ENCODE measurements at regions not wholly inside any gene's neighbourhood (a gene's known extent, or its start where the extent isn't known, plus 50 kb on each side); places are given as distances from the start of the nearest gene placed in this dataset.
"Not testable (repeated sequence)": the region's sequence is repeated elsewhere in the genome, so short reads cannot be mapped to it uniquely, and the experiment has no call there.

GRCh38 chr17:43345515-43345914 lies 53.3 kb upstream of the ARL4D start:
- not testable (repeated sequence) for H2BK5ac ChIP-seq (ENCODE audit: low read depth, low read length, poor library complexity); H2AK5ac ChIP-seq (ENCODE audit: low read length); H3K36me3 ChIP-seq (ENCODE audit: control insufficient read depth in 1 of 2, insufficient read depth in 2 of 2, low read length in 2 of 2); DNase-seq; H2AFZ ChIP-seq (ENCODE audit: insufficient read depth, low read length, poor library complexity); H3K23ac ChIP-seq (ENCODE audit: low read length); H3K9ac ChIP-seq (ENCODE audit: low read length); H3K27ac ChIP-seq (ENCODE audit: low read depth, low read length); H3K27me3 ChIP-seq (ENCODE audit: insufficient read depth, low read length); H3K79me2 ChIP-seq (ENCODE audit: control insufficient read depth, insufficient read depth, low read length, poor library complexity); H3K79me1 ChIP-seq (ENCODE audit: low read length); H3K4ac ChIP-seq (ENCODE audit: low read depth, low read length); H3K4me3 ChIP-seq (ENCODE audit: low read depth, low read length); H4K12ac ChIP-seq (ENCODE audit: low read depth, low read length); H4K91ac ChIP-seq (ENCODE audit: low read depth, low read length); H3K4me2 ChIP-seq (ENCODE audit: low read length); H3K14ac ChIP-seq (ENCODE audit: low read length); H2BK120ac ChIP-seq (ENCODE audit: insufficient read depth, low read length, poor library complexity); H4K8ac ChIP-seq (ENCODE audit: low read depth, low read length)
- whole genome bisulfite sequencing (ENCODE audit: extremely low coverage, insufficient coverage, insufficient read length): no CpG with 5 or more reads among the region's 3 CpGs
- Histone ChIP-seq H3K18ac (ENCODE audit: low read length) (peak overlapping the region; percentile 18), H3K9me3 (ENCODE audit: insufficient read depth, low read depth, low read length) (peaks cover 19% of the 10 kb centered on the region), H3K4me1 (ENCODE audit: control insufficient read depth in 1 of 2, insufficient read depth in 2 of 2, low read length in 2 of 2) (peaks cover 8 to 11% of the 10 kb centered on the region in 2 experiments), H2BK12ac (ENCODE audit: low read length) (peak overlapping the region; percentile 50)

- Histone ChIP-seq H3K18ac (ENCODE audit: low read length) (no peak overlapping the region), H3K4me3 (ENCODE audit: low read depth, low read length) (no peak overlapping the region), H3K4me2 (ENCODE audit: low read length) (no peak overlapping the region), H4K91ac (ENCODE audit: low read depth, low read length) (no peak overlapping the region), H2BK120ac (ENCODE audit: insufficient read depth, low read length, poor library complexity) (no peak overlapping the region), H3K4me1 (ENCODE audit: control insufficient read depth in 1 of 2, insufficient read depth in 2 of 2, low read length in 2 of 2) (peaks cover 8 to 11% of the 10 kb centered on the region in 2 experiments), H2AFZ (ENCODE audit: insufficient read depth, low read length, poor library complexity) (no peak overlapping the region), H2BK5ac (ENCODE audit: low read depth, low read length, poor library complexity) (no peak overlapping the region), H3K27ac (ENCODE audit: low read depth, low read length) (no peak overlapping the region), H4K8ac (ENCODE audit: low read depth, low read length) (no peak overlapping the region), H4K12ac (ENCODE audit: low read depth, low read length) (no peak overlapping the region), H3K4ac (ENCODE audit: low read depth, low read length) (no peak overlapping the region), H2AK5ac (ENCODE audit: low read length) (no peak overlapping the region), H3K79me2 (ENCODE audit: control insufficient read depth, insufficient read depth, low read length, poor library complexity) (no peaks in the 10 kb centered on the region), H3K14ac (ENCODE audit: low read length) (no peak overlapping the region), H3K9ac (ENCODE audit: low read length) (no peak overlapping the region), H2BK12ac (ENCODE audit: low read length) (no peak overlapping the region), H3K79me1 (ENCODE audit: low read length) (peaks cover 2% of the 10 kb centered on the region), H3K23ac (ENCODE audit: low read length) (no peak overlapping the region), H3K9me3 (ENCODE audit: insufficient read depth, low read depth, low read length) (peaks cover 16% of the 10 kb centered on the region), H3K36me3 (ENCODE audit: control insufficient read depth in 1 of 2, insufficient read depth in 2 of 2, low read length in 2 of 2) (peaks cover 2 to 10% of the 10 kb centered on the region in 2 experiments), H3K27me3 (ENCODE audit: insufficient read depth, low read length) (no peaks in the 10 kb centered on the region)
- DNase-seq: no peak
- WGBS (ENCODE audit: extremely low coverage, insufficient coverage, insufficient read length): no CpG with 5 or more reads among the region's 6 CpGs
Measured at GRCh38 chr17:43344685-43345084, 54.1 kb upstream of the ARL4D start.

GRCh38 chr17:43342589-43342890 lies 56.3 kb upstream of the ARL4D start:
- H4K8ac ChIP-seq (ENCODE audit: low read depth, low read length): no peak overlapping the region
- H3K18ac ChIP-seq (ENCODE audit: low read length): no peak overlapping the region
- H3K79me1 ChIP-seq (ENCODE audit: low read length): peaks cover under 1% of the 10 kb centered on the region
- no peak overlapping the region for H2BK12ac ChIP-seq (ENCODE audit: low read length)
- WGBS (ENCODE audit: extremely low coverage, insufficient coverage, insufficient read length): no CpG with 5 or more reads among the region's 5 CpGs
- peaks cover under 1% of the 10 kb centered on the region for H3K9me3 ChIP-seq (ENCODE audit: insufficient read depth, low read depth, low read length)
- H3K79me2 ChIP-seq (ENCODE audit: control insufficient read depth, insufficient read depth, low read length, poor library complexity): no peaks in the 10 kb centered on the region
- H2AFZ ChIP-seq (ENCODE audit: insufficient read depth, low read length, poor library complexity): no peak overlapping the region
- H3K9ac ChIP-seq (ENCODE audit: low read length): no peak overlapping the region
- no peak overlapping the region for H2BK5ac ChIP-seq (ENCODE audit: low read depth, low read length, poor library complexity)
- H3K14ac ChIP-seq (ENCODE audit: low read length): no peak overlapping the region
- H4K91ac ChIP-seq (ENCODE audit: low read depth, low read length): no peak overlapping the region
- no peak overlapping the region for H3K23ac ChIP-seq (ENCODE audit: low read length)
- H3K36me3 ChIP-seq (ENCODE audit: control insufficient read depth in 1 of 2, insufficient read depth in 2 of 2, low read length in 2 of 2): no peaks in the 10 kb centered on the region
- H3K4ac ChIP-seq (ENCODE audit: low read depth, low read length): no peak overlapping the region
- H2AK5ac ChIP-seq (ENCODE audit: low read length): no peak overlapping the region
- H3K4me2 ChIP-seq (ENCODE audit: low read length): no peak overlapping the region
- no peak overlapping the region for H3K4me3 ChIP-seq (ENCODE audit: low read depth, low read length)
- no peak overlapping the region for H2BK120ac ChIP-seq (ENCODE audit: insufficient read depth, low read length, poor library complexity)
- DNase-seq: no peak
- no peak overlapping the region for H4K12ac ChIP-seq (ENCODE audit: low read depth, low read length)
- peaks cover 5 to 8% of the 10 kb centered on the region in 2 experiments for H3K4me1 ChIP-seq (ENCODE audit: control insufficient read depth in 1 of 2, insufficient read depth in 2 of 2, low read length in 2 of 2)
- no peaks in the 10 kb centered on the region for H3K27me3 ChIP-seq (ENCODE audit: insufficient read depth, low read length)
- H3K27ac ChIP-seq (ENCODE audit: low read depth, low read length): no peak overlapping the region

- H3K9me3 ChIP-seq (ENCODE audit: insufficient read depth, low read depth, low read length): no peaks in the 10 kb centered on the region
- H3K4ac ChIP-seq (ENCODE audit: low read depth, low read length): no peak overlapping the region
- no peak overlapping the region for H3K18ac ChIP-seq (ENCODE audit: low read length)
- H2AFZ ChIP-seq (ENCODE audit: insufficient read depth, low read length, poor library complexity): no peak overlapping the region
- no peaks in the 10 kb centered on the region for H3K79me1 ChIP-seq (ENCODE audit: low read length)
- H3K4me1 ChIP-seq (ENCODE audit: control insufficient read depth in 1 of 2, insufficient read depth in 2 of 2, low read length in 2 of 2): peaks cover 0 to 7% of the 10 kb centered on the region in 2 experiments
- no peaks in the 10 kb centered on the region for H3K79me2 ChIP-seq (ENCODE audit: control insufficient read depth, insufficient read depth, low read length, poor library complexity)
- H2AK5ac ChIP-seq (ENCODE audit: low read length): no peak overlapping the region
- H4K8ac ChIP-seq (ENCODE audit: low read depth, low read length): no peak overlapping the region
- H4K91ac ChIP-seq (ENCODE audit: low read depth, low read length): no peak overlapping the region
- H3K9ac ChIP-seq (ENCODE audit: low read length): no peak overlapping the region
- no peak overlapping the region for H3K27ac ChIP-seq (ENCODE audit: low read depth, low read length)
- H3K36me3 ChIP-seq (ENCODE audit: control insufficient read depth in 1 of 2, insufficient read depth in 2 of 2, low read length in 2 of 2): no peaks in the 10 kb centered on the region
- no peak overlapping the region for H3K14ac ChIP-seq (ENCODE audit: low read length)
- WGBS (ENCODE audit: extremely low coverage, insufficient coverage, insufficient read length): no CpG with 5 or more reads among the region's 7 CpGs
- H2BK5ac ChIP-seq (ENCODE audit: low read depth, low read length, poor library complexity): no peak overlapping the region
- no peak overlapping the region for H2BK12ac ChIP-seq (ENCODE audit: low read length)
- H3K4me2 ChIP-seq (ENCODE audit: low read length): no peak overlapping the region
- no peak for DNase-seq
- H3K4me3 ChIP-seq (ENCODE audit: low read depth, low read length): no peak overlapping the region
- H3K23ac ChIP-seq (ENCODE audit: low read length): no peak overlapping the region
- no peak overlapping the region for H2BK120ac ChIP-seq (ENCODE audit: insufficient read depth, low read length, poor library complexity)
- no peak overlapping the region for H4K12ac ChIP-seq (ENCODE audit: low read depth, low read length)
- H3K27me3 ChIP-seq (ENCODE audit: insufficient read depth, low read length): no peaks in the 10 kb centered on the region
Measured at GRCh38 chr17:43341715-43342588, 56.8 kb upstream of the ARL4D start.
